ENCODE measurements at regions not wholly inside any gene's neighbourhood (a gene's known extent, or its start where the extent isn't known, plus 50 kb on each side); places are given as distances from the start of the nearest gene placed in this dataset.

DNA sequence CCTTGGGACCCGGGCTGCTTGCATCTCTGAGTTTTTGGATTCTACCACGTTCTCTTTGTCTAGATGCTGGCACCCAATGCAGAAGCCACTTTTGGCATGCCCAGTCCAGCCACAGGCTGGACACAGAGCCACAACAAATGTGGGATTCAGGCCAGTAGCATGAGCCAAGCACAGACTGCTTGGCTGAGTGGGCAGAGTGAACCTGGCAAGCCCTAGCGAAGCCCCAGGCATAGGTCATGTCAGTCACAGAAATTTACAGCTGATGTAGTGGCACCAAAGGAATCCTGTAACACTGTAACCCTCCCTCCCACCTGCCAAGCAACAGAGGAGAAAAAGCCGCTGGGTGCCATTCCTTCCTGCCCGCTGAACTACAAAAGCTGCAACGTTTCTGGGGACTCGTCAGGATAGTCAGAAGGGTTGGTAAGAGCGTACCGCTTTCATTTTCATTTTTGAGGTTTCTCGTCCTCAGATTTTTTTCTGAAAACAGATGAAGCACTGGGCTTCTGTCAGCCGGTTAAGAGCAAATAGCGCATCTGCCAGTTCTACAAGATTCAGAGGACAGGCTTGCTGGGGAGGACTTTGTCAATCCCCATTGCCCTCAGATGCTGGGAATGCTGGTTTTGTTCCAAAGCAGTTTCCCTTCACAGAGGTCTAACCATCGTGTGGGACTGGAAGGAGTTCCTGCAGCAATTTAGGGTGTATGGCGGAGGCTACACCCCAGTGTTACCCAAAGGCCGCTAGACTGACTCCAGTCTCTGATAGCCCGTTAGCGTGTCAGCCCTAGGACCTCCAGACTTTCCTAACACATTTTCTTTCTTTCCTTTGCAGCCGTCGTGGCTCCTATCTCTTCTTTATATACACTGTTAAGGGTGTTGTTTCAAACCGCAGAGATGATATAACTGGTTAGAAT, 399.0 kb downstream of the HTR1A start:
- Mint-ChIP-seq H3K4me1 (no peaks in the 10 kb centered on the region), H3K27ac (no peak overlapping the region), H3K36me3 (no peaks in the 10 kb centered on the region), H3K9me3 (peaks cover 0 to 20% (median 4%) of the 10 kb centered on the region in 8 donors), H3K4me3 (no peak overlapping the region), H3K27me3 (no peaks in the 10 kb centered on the region)
- no peaks in the 10 kb centered on the region for H3K9me3 ChIP-seq (ENCODE audit: control insufficient read depth in 1 of 2, low read length in 2 of 2)
- H3K27me3 ChIP-seq (ENCODE audit: insufficient read depth, low read length) = no peaks in the 10 kb centered on the region
- DNase-seq = no peak
- H3K36me3 ChIP-seq (ENCODE audit: insufficient read depth, low read length) = no peaks in the 10 kb centered on the region
- no peak overlapping the region for H3K4me3 ChIP-seq (ENCODE audit: low read length in 2 of 2)
- H3K27ac ChIP-seq (ENCODE audit: low read depth, low read length) = no peak overlapping the region
- H3K4me1 ChIP-seq (ENCODE audit: insufficient read depth, low read length) = no peaks in the 10 kb centered on the region
- POLR2A ChIA-PET (ENCODE audit: partially characterized antibody) = no interaction called here
- intact Hi-C loops (cut with micrococcal nuclease) = no loop called here
- CTCF ChIA-PET (ENCODE audit: partially characterized antibody) = no interaction called here

DNA sequence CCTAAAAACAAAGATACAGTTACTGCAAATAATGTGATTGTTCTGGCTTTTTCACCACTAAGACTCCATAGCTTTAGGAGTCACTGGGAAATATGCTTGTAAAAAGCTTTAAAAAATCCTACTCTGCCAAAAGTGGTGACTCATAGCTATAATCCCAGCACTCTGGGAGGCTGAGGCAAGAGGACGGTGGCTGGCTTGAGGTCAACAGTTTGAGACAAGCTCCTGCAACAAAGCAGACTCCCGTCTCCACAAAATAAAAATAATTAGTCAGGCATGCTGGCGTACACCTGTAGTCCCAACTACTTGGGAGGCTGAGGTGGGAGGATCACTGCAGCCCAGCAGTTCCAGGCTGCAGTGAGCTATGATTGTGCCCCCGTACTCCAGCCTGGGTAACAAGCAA, 406.4 kb downstream of the HTR1A start:
- Mint-ChIP-seq H3K36me3 (no peaks in the 10 kb centered on the region), H3K4me3 (no peak overlapping the region), H3K27me3 (no peaks in the 10 kb centered on the region), H3K27ac (no peak overlapping the region), H3K9me3 (peaks cover 0 to 8% (median under 1%) of the 10 kb centered on the region in 8 donors), H3K4me1 (no peaks in the 10 kb centered on the region)
- Histone ChIP-seq H3K4me1 (ENCODE audit: insufficient read depth, low read length) (no peaks in the 10 kb centered on the region), H3K4me3 (ENCODE audit: low read length in 2 of 2) (no peak overlapping the region), H3K36me3 (ENCODE audit: insufficient read depth, low read length) (no peaks in the 10 kb centered on the region), H3K27me3 (ENCODE audit: insufficient read depth, low read length) (no peaks in the 10 kb centered on the region), H3K27ac (ENCODE audit: low read depth, low read length) (no peak overlapping the region), H3K9me3 (ENCODE audit: control insufficient read depth in 1 of 2, low read length in 2 of 2) (no peaks in the 10 kb centered on the region)
- POLR2A ChIA-PET (ENCODE audit: partially characterized antibody) = no interaction called here
- intact Hi-C loops (cut with micrococcal nuclease) = no loop called here
- DNase-seq = no peak
- CTCF ChIA-PET (ENCODE audit: partially characterized antibody) = no interaction called here

GRCh38 chr5:63554191-63554590, 408.1 kb downstream of the HTR1A start:
- H3K27me3 Mint-ChIP-seq = no peaks in the 10 kb centered on the region
- intact Hi-C loops (cut with micrococcal nuclease) = no loop called here
- H3K4me1 Mint-ChIP-seq = no peaks in the 10 kb centered on the region
- no peak overlapping the region for H3K4me3 Mint-ChIP-seq
- no peaks in the 10 kb centered on the region for H3K9me3 ChIP-seq (ENCODE audit: control insufficient read depth in 1 of 2, low read length in 2 of 2)
- CTCF ChIA-PET (ENCODE audit: partially characterized antibody) = no interaction called here
- H3K27me3 ChIP-seq (ENCODE audit: insufficient read depth, low read length) = no peaks in the 10 kb centered on the region
- H3K4me1 ChIP-seq (ENCODE audit: insufficient read depth, low read length) = no peaks in the 10 kb centered on the region
- H3K4me3 ChIP-seq (ENCODE audit: low read length in 2 of 2) = no peak overlapping the region
- H3K9me3 Mint-ChIP-seq = peaks cover 0 to 4% (median 0%) of the 10 kb centered on the region in 8 donors
- no peaks in the 10 kb centered on the region for H3K36me3 Mint-ChIP-seq
- DNase-seq = no peak
- H3K27ac Mint-ChIP-seq = no peak overlapping the region
- POLR2A ChIA-PET (ENCODE audit: partially characterized antibody) = no interaction called here
- H3K36me3 ChIP-seq (ENCODE audit: insufficient read depth, low read length) = no peaks in the 10 kb centered on the region
- H3K27ac ChIP-seq (ENCODE audit: low read depth, low read length) = no peak overlapping the region

GRCh38 chr5:63553073-63553472, 409.2 kb downstream of the HTR1A start:
- Mint-ChIP-seq H3K36me3 (no peaks in the 10 kb centered on the region), H3K4me1 (no peaks in the 10 kb centered on the region), H3K27me3 (no peaks in the 10 kb centered on the region), H3K27ac (no peak overlapping the region), H3K9me3 (peaks cover 0 to 4% (median 0%) of the 10 kb centered on the region in 8 donors), H3K4me3 (no peak overlapping the region)
- Histone ChIP-seq H3K27ac (ENCODE audit: low read depth, low read length) (no peak overlapping the region), H3K9me3 (ENCODE audit: control insufficient read depth in 1 of 2, low read length in 2 of 2) (no peaks in the 10 kb centered on the region), H3K36me3 (ENCODE audit: insufficient read depth, low read length) (no peaks in the 10 kb centered on the region), H3K27me3 (ENCODE audit: insufficient read depth, low read length) (no peaks in the 10 kb centered on the region), H3K4me3 (ENCODE audit: low read length in 2 of 2) (no peak overlapping the region), H3K4me1 (ENCODE audit: insufficient read depth, low read length) (no peaks in the 10 kb centered on the region)
- intact Hi-C loops (cut with micrococcal nuclease) = no loop called here
- CTCF ChIA-PET (ENCODE audit: partially characterized antibody) = no interaction called here
- POLR2A ChIA-PET (ENCODE audit: partially characterized antibody) = no interaction called here
- no peak for DNase-seq

GRCh38 chr5:63535840-63536602, 426.2 kb downstream of the HTR1A start:
- POLR2A ChIA-PET (ENCODE audit: partially characterized antibody) = no interaction called here
- intact Hi-C loops (cut with micrococcal nuclease) = no loop called here

DNA sequence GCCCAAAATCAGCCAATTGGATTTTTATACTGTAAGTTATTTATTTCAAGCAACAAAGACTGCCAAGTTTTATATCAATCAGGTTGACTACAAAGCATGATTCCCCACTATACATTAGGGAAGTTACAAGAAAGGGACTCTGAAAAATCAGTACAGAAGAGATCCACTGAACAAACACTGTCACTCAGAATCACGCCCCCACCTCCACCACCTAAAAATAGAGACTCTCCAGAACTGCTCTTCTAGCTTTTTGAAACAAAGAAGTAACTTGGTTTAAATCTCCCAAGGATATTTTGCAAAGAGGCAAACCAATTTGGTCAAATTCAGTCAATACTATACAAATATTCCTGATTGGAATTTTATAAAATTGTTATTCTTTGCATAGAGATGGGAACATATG, 438.0 kb downstream of the HTR1A start:
- Histone ChIP-seq H3K27ac (ENCODE audit: low read depth, low read length) (no peak overlapping the region), H3K4me1 (ENCODE audit: insufficient read depth, low read length) (no peaks in the 10 kb centered on the region), H3K36me3 (ENCODE audit: insufficient read depth, low read length) (no peaks in the 10 kb centered on the region), H3K9me3 (ENCODE audit: control insufficient read depth in 1 of 2, low read length in 2 of 2) (no peaks in the 10 kb centered on the region), H3K27me3 (ENCODE audit: insufficient read depth, low read length) (no peaks in the 10 kb centered on the region), H3K4me3 (ENCODE audit: low read length in 2 of 2) (no peak overlapping the region)
- no peaks in the 10 kb centered on the region for H3K4me1 Mint-ChIP-seq
- no peaks in the 10 kb centered on the region for H3K27me3 Mint-ChIP-seq
- intact Hi-C loops (cut with micrococcal nuclease) = no loop called here
- no peaks in the 10 kb centered on the region for H3K36me3 Mint-ChIP-seq
- no peak overlapping the region for H3K4me3 Mint-ChIP-seq
- ChIA-PET CTCF (ENCODE audit: partially characterized antibody) (no interaction called here), POLR2A (ENCODE audit: partially characterized antibody) (no interaction called here)
- peaks cover 0 to 17% (median 7%) of the 10 kb centered on the region in 8 donors for H3K9me3 Mint-ChIP-seq
- no peak for DNase-seq
- no peak overlapping the region for H3K27ac Mint-ChIP-seq

More at GRCh38 chr5:63535840-63536602, 426.2 kb downstream of the HTR1A start:
- H3K36me3 Mint-ChIP-seq = no peaks in the 10 kb centered on the region
- no peaks in the 10 kb centered on the region for H3K27me3 Mint-ChIP-seq
- H3K4me3 ChIP-seq (ENCODE audit: low read length in 2 of 2) = no peak overlapping the region
- H3K27me3 ChIP-seq (ENCODE audit: insufficient read depth, low read length) = no peaks in the 10 kb centered on the region
- no peak for DNase-seq
- no peaks in the 10 kb centered on the region for H3K9me3 ChIP-seq (ENCODE audit: control insufficient read depth in 1 of 2, low read length in 2 of 2)
- H3K4me1 Mint-ChIP-seq = no peaks in the 10 kb centered on the region
- H3K27ac ChIP-seq (ENCODE audit: low read depth, low read length) = no peak overlapping the region
- peaks cover 0 to 20% (median 4%) of the 10 kb centered on the region in 8 donors for H3K9me3 Mint-ChIP-seq
- no peak overlapping the region for H3K27ac Mint-ChIP-seq
- no peaks in the 10 kb centered on the region for H3K4me1 ChIP-seq (ENCODE audit: insufficient read depth, low read length)
- no peak overlapping the region for H3K4me3 Mint-ChIP-seq
- CTCF ChIA-PET (ENCODE audit: partially characterized antibody) = no interaction called here
- no peaks in the 10 kb centered on the region for H3K36me3 ChIP-seq (ENCODE audit: insufficient read depth, low read length)

DNA sequence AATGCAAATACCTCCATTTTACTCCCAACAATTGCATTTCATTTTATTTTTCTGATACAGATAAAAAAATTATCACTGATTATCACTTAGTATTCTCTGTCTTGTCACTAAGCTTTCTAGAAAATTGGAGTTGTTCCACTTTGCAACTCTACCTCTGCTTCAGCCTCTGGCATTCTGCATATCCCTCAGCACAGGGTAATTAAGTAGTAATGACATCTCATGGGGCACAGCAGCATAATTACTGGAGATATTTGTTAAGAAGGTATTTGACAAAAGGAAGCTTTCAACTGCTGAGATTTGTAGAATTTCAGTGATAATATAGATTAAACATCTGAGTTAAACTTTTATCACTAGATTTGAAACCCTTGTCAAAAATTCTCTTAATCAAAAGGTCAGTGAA, 446.2 kb downstream of the HTR1A start:
- no peaks in the 10 kb centered on the region for H3K4me1 ChIP-seq (ENCODE audit: insufficient read depth, low read length)
- H3K9me3 Mint-ChIP-seq = peaks cover 2 to 10% (median 5%) of the 10 kb centered on the region in 8 donors
- no peaks in the 10 kb centered on the region for H3K36me3 ChIP-seq (ENCODE audit: insufficient read depth, low read length)
- H3K9me3 ChIP-seq (ENCODE audit: control insufficient read depth in 1 of 2, low read length in 2 of 2) = no peaks in the 10 kb centered on the region
- intact Hi-C loops (cut with micrococcal nuclease) = no loop called here
- H3K4me3 Mint-ChIP-seq = no peak overlapping the region
- H3K27me3 Mint-ChIP-seq = no peaks in the 10 kb centered on the region
- no peaks in the 10 kb centered on the region for H3K4me1 Mint-ChIP-seq
- H3K27ac Mint-ChIP-seq = no peak overlapping the region
- CTCF ChIA-PET (ENCODE audit: partially characterized antibody) = no interaction called here
- DNase-seq = no peak
- H3K27me3 ChIP-seq (ENCODE audit: insufficient read depth, low read length) = no peaks in the 10 kb centered on the region
- POLR2A ChIA-PET (ENCODE audit: partially characterized antibody) = no interaction called here
- H3K36me3 Mint-ChIP-seq = no peaks in the 10 kb centered on the region
- H3K4me3 ChIP-seq (ENCODE audit: low read length in 2 of 2) = no peak overlapping the region
- H3K27ac ChIP-seq (ENCODE audit: low read depth, low read length) = no peak overlapping the region

Measured in CD4-positive, alpha-beta memory T cell (primary cell).